GM23248 (cell line): ENCODE measurements at regions not wholly inside any gene's neighbourhood (a gene's known extent, or its start where the extent isn't known, plus 50 kb on each side); places are given as distances from the start of the nearest gene placed in this dataset.

Source experiments
- EZH2 ChIP-seq: fragments of 200-600 bp; sonication (generic); IDR thresholded peaks from 2 replicates; pipeline ENCODE4 v1.6.1; 2018; ENCODE audit warnings: antibody characterized with exemption, mild to moderate bottlenecking; ENCODE audit not compliant: insufficient read depth, poor library complexity, severe bottlenecking
- EZH2phosphoT487 ChIP-seq: fragments of 200-600 bp; sonication (generic); IDR thresholded peaks from 2 replicates; pipeline ENCODE4 v1.6.1; 2018; ENCODE audit warnings: antibody characterized with exemption, moderate library complexity, mild to moderate bottlenecking, low read depth; ENCODE audit not compliant: insufficient read depth

DNA sequence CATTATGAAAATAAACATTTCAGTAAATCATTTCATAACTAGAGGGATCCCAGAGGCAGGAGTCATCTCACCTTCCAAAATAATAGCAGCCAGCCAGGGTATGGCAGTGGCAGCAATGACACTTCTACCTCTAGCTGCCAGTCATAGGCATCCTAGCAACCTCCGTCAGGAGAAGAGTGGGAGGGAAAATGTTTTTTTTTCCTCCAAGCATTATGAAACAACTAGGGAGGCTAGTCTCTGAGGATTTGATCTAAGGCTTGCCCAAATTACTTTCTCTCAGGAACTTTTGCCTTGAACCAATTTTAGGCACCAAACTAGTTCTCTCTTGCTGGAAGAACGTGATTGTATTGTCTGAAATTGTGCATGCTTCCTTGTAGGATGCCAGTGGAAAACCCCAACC is 208.7 kb upstream of the PREP start:
- TF ChIP-seq EZH2phosphoT487 (no peak), EZH2 (no peak)
